Mesothelial cell of epicardium (in vitro differentiated cells): ENCODE measurements at regions not wholly inside any gene's neighbourhood (a gene's known extent, or its start where the extent isn't known, plus 50 kb on each side); places are given as distances from the start of the nearest gene placed in this dataset.

Experiments
- DNase-seq, 2 experiments: peaks; one replicate each; pipeline ENCODE4 v3.0.0; 2021; ENCODE audit warnings: low spot score in 2 of 2; ENCODE audit not compliant: unreplicated experiment in 2 of 2
- H3K27ac Mint-ChIP-seq: 2 replicates; pipeline ENCODE4 v1.8.0; 2021; ENCODE audit warnings: mixed read lengths
- H3K27me3 Mint-ChIP-seq: 2 replicates; pipeline ENCODE4 v1.8.0; 2021; ENCODE audit warnings: low read depth, mixed read lengths
- H3K36me3 Mint-ChIP-seq: 2 replicates; pipeline ENCODE4 v1.8.0; 2021; ENCODE audit warnings: mixed read lengths
- H3K4me1 Mint-ChIP-seq: 2 replicates; pipeline ENCODE4 v1.8.0; 2021; ENCODE audit warnings: mixed read lengths
- H3K4me3 Mint-ChIP-seq: 2 replicates; pipeline ENCODE4 v1.8.0; 2021; ENCODE audit warnings: mild to moderate bottlenecking, moderate library complexity, mixed read lengths
- H3K9me3 Mint-ChIP-seq: 2 replicates; pipeline ENCODE4 v1.8.0; 2021; ENCODE audit warnings: mixed read lengths
- CTCF ChIP-seq: fragments of 200-600 bp; sonication (generic); IDR thresholded peaks from one replicate; pipeline ENCODE4 v1.5.0; 2021; ENCODE audit warnings: antibody characterized with exemption; ENCODE audit not compliant: unreplicated experiment

DNA sequence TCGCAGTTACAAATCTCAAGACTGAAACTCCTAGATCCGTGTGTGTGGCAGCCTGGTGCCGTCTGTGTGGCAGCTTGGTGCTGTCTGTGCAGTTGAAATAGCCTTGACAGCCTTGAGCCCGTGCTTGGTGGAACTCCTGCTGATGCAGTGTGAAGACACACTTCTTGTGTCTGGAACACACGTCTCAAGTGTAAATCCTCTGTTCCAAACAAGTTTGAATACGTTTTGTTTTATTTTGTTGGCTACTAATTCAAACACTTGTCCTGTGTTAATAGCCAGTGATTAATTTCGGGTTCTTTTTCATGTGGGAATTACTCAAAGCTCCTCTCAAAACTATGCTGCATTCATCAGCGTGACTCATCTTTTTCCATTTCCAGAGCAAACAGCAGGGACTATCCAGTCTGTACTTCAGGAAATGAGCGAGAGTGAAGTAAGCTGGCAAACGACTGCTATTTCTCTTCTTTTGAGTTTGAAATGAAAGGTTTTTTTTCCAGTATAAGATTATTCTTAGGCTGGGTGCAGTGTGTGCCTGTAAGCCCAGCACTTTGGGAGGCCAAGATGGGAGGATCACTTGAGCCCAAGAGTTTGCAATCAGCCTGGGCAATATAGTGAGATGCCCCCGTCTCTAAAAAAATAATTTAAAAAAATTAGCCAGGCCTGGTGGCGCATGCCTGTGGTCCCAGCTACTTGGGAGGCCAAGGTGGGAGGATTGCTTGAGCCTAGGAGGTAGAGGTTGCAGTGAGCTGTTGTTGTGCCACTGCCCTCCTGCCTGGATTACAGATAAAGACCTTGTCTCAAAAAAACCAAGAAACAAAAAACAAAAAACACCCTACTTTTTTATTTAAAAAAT is 152.9 kb downstream of the SPP2 start:
- peaks cover 7% of the 10 kb centered on the region for H3K9me3 Mint-ChIP-seq

GRCh38 chr2:234202601-234203000 is 152.1 kb downstream of the SPP2 start:
- H3K27me3 Mint-ChIP-seq = peaks cover 3% of the 10 kb centered on the region
- H3K27ac Mint-ChIP-seq = no peak overlapping the region
- no peak for TF ChIP-seq CTCF
- H3K9me3 Mint-ChIP-seq = peaks cover 7% of the 10 kb centered on the region
- no peaks in the 10 kb centered on the region for H3K36me3 Mint-ChIP-seq
- H3K4me3 Mint-ChIP-seq = no peak overlapping the region
- peaks cover 6% of the 10 kb centered on the region for H3K4me1 Mint-ChIP-seq
- no peak for DNase-seq

More for the DNA sequence above, 152.9 kb downstream of the SPP2 start:
- Mint-ChIP-seq H3K27ac (peak overlapping the region; percentile 50), H3K27me3 (peaks cover 1% of the 10 kb centered on the region), H3K4me1 (peaks cover 6% of the 10 kb centered on the region), H3K4me3 (no peak overlapping the region), H3K36me3 (no peaks in the 10 kb centered on the region)
- DNase-seq = no peak
- TF ChIP-seq CTCF = no peak

- Mint-ChIP-seq H3K4me3 (no peak overlapping the region), H3K36me3 (no peaks in the 10 kb centered on the region), H3K9me3 (no peaks in the 10 kb centered on the region), H3K27ac (no peak overlapping the region), H3K27me3 (peaks cover 6% of the 10 kb centered on the region), H3K4me1 (peaks cover 10% of the 10 kb centered on the region)
- TF ChIP-seq CTCF = no peak
- no peak for DNase-seq
Measured at GRCh38 chr2:234199996-234200395, 149.5 kb downstream of the SPP2 start.

GRCh38 chr2:234198976-234199375 is 148.5 kb downstream of the SPP2 start:
- H3K27ac Mint-ChIP-seq = no peak overlapping the region
- H3K4me1 Mint-ChIP-seq = peaks cover 14% of the 10 kb centered on the region
- H3K27me3 Mint-ChIP-seq = peaks cover 6% of the 10 kb centered on the region
- no peaks in the 10 kb centered on the region for H3K36me3 Mint-ChIP-seq
- no peak overlapping the region for H3K4me3 Mint-ChIP-seq
- no peaks in the 10 kb centered on the region for H3K9me3 Mint-ChIP-seq
- DNase-seq = no peak
- TF ChIP-seq CTCF = no peak

- H3K27me3 Mint-ChIP-seq = peaks cover 6% of the 10 kb centered on the region
- H3K36me3 Mint-ChIP-seq = no peaks in the 10 kb centered on the region
- H3K27ac Mint-ChIP-seq = no peak overlapping the region
- TF ChIP-seq CTCF = no peak
- no peak overlapping the region for H3K4me3 Mint-ChIP-seq
- peaks cover 9% of the 10 kb centered on the region for H3K4me1 Mint-ChIP-seq
- DNase-seq = no peak
- no peaks in the 10 kb centered on the region for H3K9me3 Mint-ChIP-seq
Measured at GRCh38 chr2:234195516-234195915, 145.0 kb downstream of the SPP2 start.
